Transverse colon (tissue), 4 donors: ENCODE measurements at regions not wholly inside any gene's neighbourhood (a gene's known extent, or its start where the extent isn't known, plus 50 kb on each side); places are given as distances from the start of the nearest gene placed in this dataset.

ENCODE experiments used
- CTCF ChIP-seq, 5 experiments: fragments of 200-600 bp in 3 of 5; fragments of 450-650 bp in 2 of 5; sonication (generic) in 3 of 5; IDR thresholded peaks; 1 replicate in 2 of 5; 2 replicates in 3 of 5; pipeline ENCODE4 v1.5.1; 2016 to 2017; ENCODE audit warnings: antibody characterized with exemption in 5 of 5, inconsistent platforms in 3 of 5, mild to moderate bottlenecking in 2 of 5, moderate library complexity in 1 of 5
- EP300 ChIP-seq: sonication (generic); formaldehyde crosslinking; IDR thresholded peaks from one replicate; pipeline ENCODE4 v1.6.1; 2017; ENCODE audit warnings: antibody characterized with exemption, low read depth
- POLR2AphosphoS5 ChIP-seq, 3 donors: sonication (generic); formaldehyde crosslinking; IDR thresholded peaks; one replicate each; pipeline ENCODE4 v1.6.1; 2016; ENCODE audit warnings: antibody characterized with exemption in 3 of 3

GRCh38 chr1:177648731-177649265 is 321.1 kb downstream of the SEC16B start:
- TF ChIP-seq EP300 (no peak), CTCF (IDR thresholded peaks at IDR 0.05) (no peak), POLR2AphosphoS5 (IDR thresholded peaks at IDR 0.05) (no peak)
